HG02870 (cell line): ENCODE measurements at regions not wholly inside any gene's neighbourhood (a gene's known extent, or its start where the extent isn't known, plus 50 kb on each side); places are given as distances from the start of the nearest gene placed in this dataset.
A peak's percentile ranks its signal among the peaks of the same experiment; 100 is the strongest.
"Not testable (repeated sequence)": the region's sequence is repeated elsewhere in the genome, so short reads cannot be mapped to it uniquely, and the experiment has no call there.

ENCODE experiments used
- ATAC-seq: cut with Tn5 transposase; IDR thresholded peaks from one replicate; pipeline ENCODE4 v1.9.1; 2021; ENCODE audit warnings: mild to moderate bottlenecking, moderate library complexity; ENCODE audit not compliant: unreplicated experiment

- no peak for ATAC-seq
These were observed 181.8 kb upstream of the CACNA2D1 start for GRCh38 chr7:82625377-82625776.

- no peak for ATAC-seq
These were observed 181.4 kb upstream of the CACNA2D1 start for GRCh38 chr7:82624965-82625364.

GRCh38 chr7:82624337-82624736, 180.8 kb upstream of the CACNA2D1 start:
- no peak for ATAC-seq

- ATAC-seq, result no peak
These were observed 180.2 kb upstream of the CACNA2D1 start for GRCh38 chr7:82623812-82624211.

- ATAC-seq, result no peak
These were observed 173.6 kb upstream of the CACNA2D1 start for GRCh38 chr7:82617156-82617555.

- ATAC-seq, result no peak
These were observed 172.6 kb upstream of the CACNA2D1 start for GRCh38 chr7:82616059-82616728.

- peak; percentile 79 for ATAC-seq
These were observed 171.9 kb upstream of the CACNA2D1 start for GRCh38 chr7:82615527-82615926.

- no peak for ATAC-seq
These were observed 166.2 kb upstream of the CACNA2D1 start for GRCh38 chr7:82609746-82610145.

GRCh38 chr7:82605247-82605864, 161.8 kb upstream of the CACNA2D1 start:
- ATAC-seq, result peak; percentile 70

GRCh38 chr7:82602066-82602465, 158.5 kb upstream of the CACNA2D1 start:
- no peak for ATAC-seq

- no peak for ATAC-seq
These were observed 157.0 kb upstream of the CACNA2D1 start for GRCh38 chr7:82600531-82600930.

- ATAC-seq, result no peak
These were observed 156.3 kb upstream of the CACNA2D1 start for GRCh38 chr7:82599895-82600294.

- ATAC-seq, result no peak
These were observed 155.4 kb upstream of the CACNA2D1 start for GRCh38 chr7:82598958-82599357.

- ATAC-seq, result not testable (repeated sequence)
These were observed 152.2 kb upstream of the CACNA2D1 start for GRCh38 chr7:82595795-82596194.

- no peak for ATAC-seq
These were observed 151.6 kb upstream of the CACNA2D1 start for GRCh38 chr7:82595176-82595575.

- ATAC-seq, result no peak
These were observed 151.1 kb upstream of the CACNA2D1 start for GRCh38 chr7:82594665-82595064.

- no peak for ATAC-seq
These were observed 150.2 kb upstream of the CACNA2D1 start for GRCh38 chr7:82593780-82594179.

GRCh38 chr7:82592416-82592815, 148.8 kb upstream of the CACNA2D1 start:
- no peak for ATAC-seq

- no peak for ATAC-seq
These were observed 135.5 kb upstream of the CACNA2D1 start for GRCh38 chr7:82579047-82579446.

- ATAC-seq, result no peak
These were observed 134.9 kb upstream of the CACNA2D1 start for GRCh38 chr7:82578430-82578829.

- peak; percentile 94 for ATAC-seq
These were observed 128.8 kb upstream of the CACNA2D1 start for GRCh38 chr7:82572195-82572880.

GRCh38 chr7:82571047-82571446, 127.5 kb upstream of the CACNA2D1 start:
- ATAC-seq, result not testable (repeated sequence)
